ENCODE measurements at regions not wholly inside any gene's neighbourhood (a gene's known extent, or its start where the extent isn't known, plus 50 kb on each side); places are given as distances from the start of the nearest gene placed in this dataset.

DNA sequence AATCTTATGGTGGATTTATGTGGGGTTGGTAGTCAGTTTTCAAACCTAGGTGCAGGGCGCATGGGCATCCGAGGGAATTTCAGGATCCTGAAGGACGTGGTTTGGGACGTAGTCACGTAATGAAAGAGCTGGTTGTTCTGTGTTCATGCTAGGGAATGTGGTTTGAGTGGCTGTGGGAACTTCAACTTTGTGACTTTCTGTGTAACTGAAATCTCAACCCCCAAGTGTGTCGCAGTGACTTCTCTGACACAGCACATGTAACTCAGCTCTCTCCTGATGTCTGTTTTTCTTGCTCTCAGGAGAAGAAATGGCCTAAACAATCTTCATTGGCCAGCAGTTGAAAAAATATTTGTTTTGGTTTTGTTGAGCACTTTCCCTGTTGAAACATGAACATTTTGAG lies 199.0 kb downstream of the PTEN start:
- TF ChIP-seq, protein P1, sequence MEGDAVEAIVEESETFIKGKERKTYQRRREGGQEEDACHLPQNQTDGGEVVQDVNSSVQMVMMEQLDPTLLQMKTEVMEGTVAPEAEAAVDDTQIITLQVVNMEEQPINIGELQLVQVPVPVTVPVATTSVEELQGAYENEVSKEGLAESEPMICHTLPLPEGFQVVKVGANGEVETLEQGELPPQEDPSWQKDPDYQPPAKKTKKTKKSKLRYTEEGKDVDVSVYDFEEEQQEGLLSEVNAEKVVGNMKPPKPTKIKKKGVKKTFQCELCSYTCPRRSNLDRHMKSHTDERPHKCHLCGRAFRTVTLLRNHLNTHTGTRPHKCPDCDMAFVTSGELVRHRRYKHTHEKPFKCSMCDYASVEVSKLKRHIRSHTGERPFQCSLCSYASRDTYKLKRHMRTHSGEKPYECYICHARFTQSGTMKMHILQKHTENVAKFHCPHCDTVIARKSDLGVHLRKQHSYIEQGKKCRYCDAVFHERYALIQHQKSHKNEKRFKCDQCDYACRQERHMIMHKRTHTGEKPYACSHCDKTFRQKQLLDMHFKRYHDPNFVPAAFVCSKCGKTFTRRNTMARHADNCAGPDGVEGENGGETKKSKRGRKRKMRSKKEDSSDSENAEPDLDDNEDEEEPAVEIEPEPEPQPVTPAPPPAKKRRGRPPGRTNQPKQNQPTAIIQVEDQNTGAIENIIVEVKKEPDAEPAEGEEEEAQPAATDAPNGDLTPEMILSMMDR (IDR thresholded peaks at IDR 0.05; ENCODE audit: low read depth, low read length) = no peak
- TF ChIP-seq EZH2phosphoT487 (IDR thresholded peaks at IDR 0.05; ENCODE audit: low read depth) = no peak
